Mucosa of stomach (tissue), 1 donor: ENCODE measurements at regions not wholly inside any gene's neighbourhood (a gene's known extent, or its start where the extent isn't known, plus 50 kb on each side); places are given as distances from the start of the nearest gene placed in this dataset.

ENCODE experiments used
- H3K27me3 ChIP-seq: one replicate; pipeline ENCODE4 v1.7.0; 2013; ENCODE audit warnings: mild to moderate bottlenecking, low read length; ENCODE audit not compliant: control insufficient read depth, insufficient read depth
- H3K36me3 ChIP-seq: one replicate; pipeline ENCODE4 v1.7.0; 2013; ENCODE audit warnings: low read length; ENCODE audit not compliant: control insufficient read depth, insufficient read depth
- H3K4me1 ChIP-seq: one replicate; pipeline ENCODE4 v1.7.0; 2013; ENCODE audit warnings: mild to moderate bottlenecking, low read length; ENCODE audit not compliant: control insufficient read depth, insufficient read depth
- H3K4me3 ChIP-seq: one replicate; pipeline ENCODE4 v1.7.0; 2013; ENCODE audit warnings: low read length
- H3K9ac ChIP-seq: one replicate; pipeline ENCODE4 v1.7.0; 2013; ENCODE audit warnings: mild to moderate bottlenecking, low read length, moderate library complexity
- H3K9me3 ChIP-seq: one replicate; pipeline ENCODE4 v1.7.0; 2013; ENCODE audit warnings: mild to moderate bottlenecking, low read length, moderate library complexity; ENCODE audit not compliant: control insufficient read depth
- donor health status: Pancreatic carcinoma.

- Histone ChIP-seq H3K27me3 (no peaks in the 10 kb centered on the region), H3K4me1 (no peaks in the 10 kb centered on the region), H3K9ac (no peak overlapping the region), H3K36me3 (no peaks in the 10 kb centered on the region), H3K4me3 (no peak overlapping the region), H3K9me3 (no peaks in the 10 kb centered on the region)
Observed at GRCh38 chr4:181957088-181957487, 286.1 kb upstream of the TENM3 start.

- Histone ChIP-seq H3K9ac (no peak overlapping the region), H3K4me3 (no peak overlapping the region), H3K9me3 (no peaks in the 10 kb centered on the region), H3K4me1 (no peaks in the 10 kb centered on the region), H3K27me3 (no peaks in the 10 kb centered on the region), H3K36me3 (no peaks in the 10 kb centered on the region)
Observed at GRCh38 chr4:181958446-181958845, 284.8 kb upstream of the TENM3 start.

DNA sequence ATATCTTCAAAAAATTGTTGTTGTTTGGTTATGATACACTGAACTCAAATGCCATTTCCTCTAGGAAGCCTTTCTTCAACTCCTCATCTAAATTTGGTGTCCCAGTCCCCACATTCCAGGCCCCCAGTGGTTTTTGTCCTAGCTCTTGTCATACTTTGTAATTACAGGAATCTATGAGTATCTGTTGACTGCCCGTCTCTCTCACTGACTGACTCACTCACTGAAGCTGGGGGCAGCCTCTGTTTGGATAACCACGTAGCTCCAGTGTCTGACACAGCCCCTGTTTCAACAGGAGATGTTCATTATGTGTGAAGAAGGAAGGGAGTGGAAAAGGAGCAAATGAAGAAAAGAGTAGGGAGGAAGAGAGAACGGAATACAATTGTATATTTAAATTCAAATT, 284.1 kb upstream of the TENM3 start:
- H3K4me3 ChIP-seq: no peak overlapping the region
- no peaks in the 10 kb centered on the region for H3K4me1 ChIP-seq
- no peaks in the 10 kb centered on the region for H3K36me3 ChIP-seq
- no peaks in the 10 kb centered on the region for H3K9me3 ChIP-seq
- H3K27me3 ChIP-seq: no peaks in the 10 kb centered on the region
- H3K9ac ChIP-seq: no peak overlapping the region

DNA sequence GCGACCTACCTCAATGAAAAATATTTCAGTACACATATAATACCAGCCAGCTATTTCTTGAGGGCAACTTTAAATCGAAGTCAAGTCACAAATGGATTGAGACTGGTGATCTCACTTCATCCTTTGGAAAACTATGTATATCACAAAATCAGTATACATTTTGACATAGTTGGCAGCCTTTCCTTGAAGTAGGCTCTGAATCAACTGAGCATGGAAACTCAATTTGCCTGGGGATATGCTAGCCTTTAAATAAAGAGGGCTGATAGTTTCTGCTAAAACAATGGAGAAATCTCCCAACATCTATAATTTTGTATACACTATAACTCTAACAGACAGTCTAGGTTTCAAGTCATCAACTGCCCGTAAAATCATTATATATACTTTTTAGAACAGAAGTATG, 282.8 kb upstream of the TENM3 start:
- no peak overlapping the region for H3K9ac ChIP-seq
- no peak overlapping the region for H3K4me3 ChIP-seq
- H3K9me3 ChIP-seq: no peaks in the 10 kb centered on the region
- no peaks in the 10 kb centered on the region for H3K36me3 ChIP-seq
- H3K27me3 ChIP-seq: no peaks in the 10 kb centered on the region
- no peaks in the 10 kb centered on the region for H3K4me1 ChIP-seq

DNA sequence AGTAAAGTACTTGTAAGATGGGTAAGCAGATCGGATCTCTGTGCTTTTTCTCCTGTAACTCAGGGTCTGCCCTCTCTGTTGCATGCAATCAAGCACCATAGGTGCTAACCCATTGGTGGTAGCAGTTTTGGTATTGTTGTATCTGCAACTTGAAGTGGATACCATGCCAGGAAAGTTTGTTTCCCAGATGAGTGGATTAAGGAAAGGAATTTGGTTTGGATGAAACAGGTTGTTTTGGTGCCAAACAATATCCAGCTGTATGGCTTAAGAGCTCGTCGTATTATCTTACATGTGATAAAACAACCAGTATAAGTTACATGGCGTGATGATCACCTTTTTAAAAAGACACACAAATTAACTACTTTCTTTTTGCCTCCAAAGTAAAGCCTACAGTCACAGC, 280.9 kb upstream of the TENM3 start:
- no peak overlapping the region for H3K9ac ChIP-seq
- no peaks in the 10 kb centered on the region for H3K9me3 ChIP-seq
- no peaks in the 10 kb centered on the region for H3K4me1 ChIP-seq
- no peaks in the 10 kb centered on the region for H3K36me3 ChIP-seq
- no peak overlapping the region for H3K4me3 ChIP-seq
- no peaks in the 10 kb centered on the region for H3K27me3 ChIP-seq

GRCh38 chr4:181964731-181965130, 278.5 kb upstream of the TENM3 start:
- H3K36me3 ChIP-seq: no peaks in the 10 kb centered on the region
- no peak overlapping the region for H3K9ac ChIP-seq
- no peaks in the 10 kb centered on the region for H3K9me3 ChIP-seq
- H3K4me3 ChIP-seq: no peak overlapping the region
- H3K4me1 ChIP-seq: no peaks in the 10 kb centered on the region
- no peaks in the 10 kb centered on the region for H3K27me3 ChIP-seq

GRCh38 chr4:181966104-181966551, 277.1 kb upstream of the TENM3 start:
- Histone ChIP-seq H3K4me3 (no peak overlapping the region), H3K27me3 (no peaks in the 10 kb centered on the region), H3K9me3 (no peaks in the 10 kb centered on the region), H3K36me3 (no peaks in the 10 kb centered on the region), H3K9ac (no peak overlapping the region), H3K4me1 (no peaks in the 10 kb centered on the region)

DNA sequence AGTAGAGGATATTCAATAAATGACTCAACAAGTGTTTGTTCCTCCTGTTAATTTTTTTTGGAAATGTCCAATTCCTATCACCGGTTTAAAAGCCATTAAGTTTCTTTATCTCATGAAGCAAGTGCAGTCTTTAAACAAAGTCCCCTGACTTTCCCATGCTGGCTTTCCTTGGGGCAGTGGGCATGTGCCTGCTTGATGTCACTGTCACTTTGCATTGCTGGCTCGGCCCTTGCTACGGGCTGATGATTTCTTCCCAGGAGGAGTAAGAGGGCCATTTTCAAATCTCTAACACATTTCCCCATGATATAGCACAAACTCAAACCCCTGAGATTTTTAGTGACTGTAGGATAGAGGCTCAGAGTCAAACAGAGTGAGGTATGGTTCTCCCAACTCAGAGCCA, 275.8 kb upstream of the TENM3 start:
- no peaks in the 10 kb centered on the region for H3K9me3 ChIP-seq

GRCh38 chr4:181968371-181968770, 274.8 kb upstream of the TENM3 start:
- H3K9me3 ChIP-seq: no peaks in the 10 kb centered on the region
- H3K4me3 ChIP-seq: no peak overlapping the region

More for the DNA sequence above, 275.8 kb upstream of the TENM3 start:
- Histone ChIP-seq H3K4me1 (no peaks in the 10 kb centered on the region), H3K9ac (no peak overlapping the region), H3K27me3 (no peaks in the 10 kb centered on the region), H3K36me3 (no peaks in the 10 kb centered on the region), H3K4me3 (no peak overlapping the region)

GRCh38 chr4:181969151-181969550, 274.1 kb upstream of the TENM3 start:
- H3K27me3 ChIP-seq: no peaks in the 10 kb centered on the region
- no peaks in the 10 kb centered on the region for H3K4me1 ChIP-seq
- H3K9me3 ChIP-seq: no peaks in the 10 kb centered on the region
- H3K36me3 ChIP-seq: no peaks in the 10 kb centered on the region
- H3K4me3 ChIP-seq: no peak overlapping the region
- H3K9ac ChIP-seq: no peak overlapping the region

More at GRCh38 chr4:181968371-181968770, 274.8 kb upstream of the TENM3 start:
- H3K9ac ChIP-seq: no peak overlapping the region
- no peaks in the 10 kb centered on the region for H3K4me1 ChIP-seq
- H3K36me3 ChIP-seq: no peaks in the 10 kb centered on the region
- H3K27me3 ChIP-seq: no peaks in the 10 kb centered on the region

DNA sequence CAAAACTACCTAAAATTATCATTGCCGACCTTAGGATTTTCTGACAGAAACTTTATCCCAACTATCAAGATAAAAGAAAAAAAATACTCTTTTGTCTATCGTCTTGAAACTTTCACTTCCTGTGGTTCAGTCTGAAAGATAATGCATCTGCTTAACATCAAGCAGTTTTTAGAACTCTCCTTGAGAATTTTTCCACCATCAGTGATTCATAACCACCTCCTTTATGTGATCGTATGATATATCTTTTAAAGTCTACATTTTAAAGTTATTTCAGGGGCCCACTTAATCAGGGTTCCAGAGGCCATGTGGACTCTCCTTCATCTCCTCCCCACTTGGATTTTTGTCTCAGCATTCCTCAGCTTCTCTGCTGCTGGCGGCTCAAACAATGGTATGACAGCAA, 272.8 kb upstream of the TENM3 start:
- H3K9me3 ChIP-seq: no peaks in the 10 kb centered on the region
- no peak overlapping the region for H3K4me3 ChIP-seq
- H3K36me3 ChIP-seq: no peaks in the 10 kb centered on the region
- no peaks in the 10 kb centered on the region for H3K4me1 ChIP-seq
- H3K27me3 ChIP-seq: no peaks in the 10 kb centered on the region
- H3K9ac ChIP-seq: no peak overlapping the region

- Histone ChIP-seq H3K36me3 (no peaks in the 10 kb centered on the region), H3K27me3 (no peaks in the 10 kb centered on the region), H3K4me3 (no peak overlapping the region), H3K9ac (no peak overlapping the region), H3K9me3 (no peaks in the 10 kb centered on the region), H3K4me1 (no peaks in the 10 kb centered on the region)
Observed at GRCh38 chr4:181971411-181971810, 271.8 kb upstream of the TENM3 start.

GRCh38 chr4:181971973-181972372, 271.2 kb upstream of the TENM3 start:
- Histone ChIP-seq H3K27me3 (no peaks in the 10 kb centered on the region), H3K4me1 (no peaks in the 10 kb centered on the region), H3K9me3 (no peaks in the 10 kb centered on the region), H3K36me3 (no peaks in the 10 kb centered on the region), H3K9ac (no peak overlapping the region), H3K4me3 (no peak overlapping the region)
